Dermis blood vessel endothelial cell (primary cell): ENCODE measurements at regions not wholly inside any gene's neighbourhood (a gene's known extent, or its start where the extent isn't known, plus 50 kb on each side); places are given as distances from the start of the nearest gene placed in this dataset.

Experiments used
- DNase-seq: peaks from one replicate; pipeline ENCODE4 v3.0.0; 2010

GRCh38 chr15:95588056-95588455 is 742.4 kb upstream of the NR2F2 start:
- no peak for DNase-seq

- DNase-seq, result peak; percentile 41
These were observed 739.9 kb upstream of the NR2F2 start for GRCh38 chr15:95590533-95591044.

GRCh38 chr15:95591270-95591669 is 739.2 kb upstream of the NR2F2 start:
- DNase-seq, result no peak

GRCh38 chr15:95591886-95592285 is 738.6 kb upstream of the NR2F2 start:
- no peak for DNase-seq

GRCh38 chr15:95594496-95594895 is 736.0 kb upstream of the NR2F2 start:
- no peak for DNase-seq

- no peak for DNase-seq
These were observed 734.7 kb upstream of the NR2F2 start for GRCh38 chr15:95595759-95596158.

GRCh38 chr15:95596496-95596895 is 734.0 kb upstream of the NR2F2 start:
- DNase-seq, result no peak

GRCh38 chr15:95598251-95598855 is 732.1 kb upstream of the NR2F2 start:
- DNase-seq, result no peak

- DNase-seq, result no peak
These were observed 730.1 kb upstream of the NR2F2 start for GRCh38 chr15:95600367-95600766.

- no peak for DNase-seq
These were observed 729.6 kb upstream of the NR2F2 start for GRCh38 chr15:95600884-95601283.

GRCh38 chr15:95601525-95601924 is 729.0 kb upstream of the NR2F2 start:
- no peak for DNase-seq

- peak; percentile 89 for DNase-seq
These were observed 726.7 kb upstream of the NR2F2 start for GRCh38 chr15:95603802-95604201.

- peak; percentile 90 for DNase-seq
These were observed 725.9 kb upstream of the NR2F2 start for GRCh38 chr15:95604634-95605036.

- DNase-seq, result no peak
These were observed 725.4 kb upstream of the NR2F2 start for GRCh38 chr15:95605098-95605497.

- DNase-seq, result no peak
These were observed 723.9 kb upstream of the NR2F2 start for GRCh38 chr15:95606551-95606950.

GRCh38 chr15:95608371-95608770 is 722.1 kb upstream of the NR2F2 start:
- DNase-seq, result no peak

- peak; percentile 60 for DNase-seq
These were observed 721.4 kb upstream of the NR2F2 start for GRCh38 chr15:95609096-95609495.

GRCh38 chr15:95610945-95611344 is 719.6 kb upstream of the NR2F2 start:
- DNase-seq, result no peak

- no peak for DNase-seq
These were observed 715.1 kb upstream of the NR2F2 start for GRCh38 chr15:95615436-95615835.

GRCh38 chr15:95616306-95616705 is 714.2 kb upstream of the NR2F2 start:
- DNase-seq, result no peak

GRCh38 chr15:95620934-95621579 is 709.4 kb upstream of the NR2F2 start:
- DNase-seq, result no peak

- DNase-seq, result no peak
These were observed 707.7 kb upstream of the NR2F2 start for GRCh38 chr15:95622843-95623242.

GRCh38 chr15:95624100-95624499 is 706.4 kb upstream of the NR2F2 start:
- no peak for DNase-seq

- DNase-seq, result no peak
These were observed 705.7 kb upstream of the NR2F2 start for GRCh38 chr15:95624616-95625361.
